ENCODE measurements at regions not wholly inside any gene's neighbourhood (a gene's known extent, or its start where the extent isn't known, plus 50 kb on each side); places are given as distances from the start of the nearest gene placed in this dataset.

GRCh38 chr1:105398909-105399308 lies 1649.2 kb downstream of the AMY1C start:
- no TSS peak for BruUV-seq (replicated peaks)
- Histone ChIP-seq H3K27ac (ENCODE audit: extremely low read length, insufficient read depth, low read length) (no peak overlapping the region), H3K4me2 (ENCODE audit: low read depth, low read length) (no peak overlapping the region), H3K4me1 (ENCODE audit: insufficient read depth, low read length) (no peaks in the 10 kb centered on the region), H4K20me1 (ENCODE audit: insufficient read depth, low read length) (no peaks in the 10 kb centered on the region), H3K36me3 (replicated peaks in 1 of 2; ENCODE audit: control insufficient read depth in 1 of 2, insufficient read depth in 2 of 2, low read length in 2 of 2) (no peaks in the 10 kb centered on the region), H3K9ac (ENCODE audit: insufficient read depth, low read depth, low read length) (no peak overlapping the region), H2AFZ (ENCODE audit: low read length) (no peak overlapping the region), H3K79me2 (ENCODE audit: insufficient read depth, low read length) (no peaks in the 10 kb centered on the region), H3K4me3 (replicated peaks in 1 of 3; ENCODE audit: insufficient read depth in 1 of 3, low read depth in 2 of 3, low read length in 3 of 3) (no peak overlapping the region), H3K27me3 (ENCODE audit: control insufficient read depth in 1 of 2, insufficient read depth in 2 of 2, low read length in 2 of 2) (no peaks in the 10 kb centered on the region), H3K9me3 (ENCODE audit: low read length) (peaks cover 46% of the 10 kb centered on the region)
- intact Hi-C loops (cut with micrococcal nuclease; ENCODE audit: unreplicated experiment) (loop anchor here (2.0 kb wide), 1 partner anchor 60 kb away; no protein-coding TSS in a partner anchor), in situ Hi-C loops (cut with HindIII; ENCODE audit: extremely low pct_ligation_motif_present, low pct_unique_long_range_greater_than_20kb) (no loop called here)
- ATAC-seq, result no peak
- ChIA-PET CTCF (ENCODE audit: low intra/inter-chr PET ratio, low total read pairs) (no interaction called here), POLR2A (no interaction called here)
- TF ChIP-seq FOXM1 (CRISPR knock-in tag; IDR thresholded peaks at IDR 0.05), result no peak
- TF ChIP-seq ZNF124 (CRISPR knock-in tag; IDR thresholded peaks at IDR 0.05), result no peak
- no peak for TF ChIP-seq THAP7 (CRISPR knock-in tag; IDR thresholded peaks at IDR 0.05)
- TF ChIP-seq ATF4 (CRISPR knock-in tag; IDR thresholded peaks at IDR 0.05), result no peak
- no peak for TF ChIP-seq NCOA2 (CRISPR knock-in tag; IDR thresholded peaks at IDR 0.05)
- TF ChIP-seq THAP8 (CRISPR knock-in tag; IDR thresholded peaks at IDR 0.05; ENCODE audit: borderline replicate concordance), result no peak
- TF ChIP-seq DRAP1 (CRISPR knock-in tag; IDR thresholded peaks at IDR 0.05), result no peak
- TF ChIP-seq TOE1 (CRISPR knock-in tag; IDR thresholded peaks at IDR 0.05), result no peak
- no peak for TF ChIP-seq AHR (CRISPR knock-in tag; IDR thresholded peaks at IDR 0.05)
- no peak for TF ChIP-seq BRD4 (CRISPR knock-in tag; IDR thresholded peaks at IDR 0.05)
- no peak for TF ChIP-seq ZNF639 (CRISPR knock-in tag; conservative IDR thresholded peaks at IDR 0.05)
- no peak for TF ChIP-seq HOXA7 (CRISPR knock-in tag; IDR thresholded peaks at IDR 0.05)
- no peak for TF ChIP-seq ZBTB39 (CRISPR knock-in tag; IDR thresholded peaks at IDR 0.05)
- TF ChIP-seq TCF7L2 (IDR thresholded peaks at IDR 0.05; ENCODE audit: low read depth, low read length), result no peak
- TF ChIP-seq ZNF256 (CRISPR knock-in tag; conservative IDR thresholded peaks at IDR 0.05), result no peak
- TF ChIP-seq GABPA (IDR thresholded peaks at IDR 0.05; ENCODE audit: low read depth, low read length), result no peak
- no peak for TF ChIP-seq GABPA (CRISPR knock-in tag; IDR thresholded peaks at IDR 0.05; ENCODE audit: low read depth)
- no peak for TF ChIP-seq SMYD3 (CRISPR knock-in tag; IDR thresholded peaks at IDR 0.05)
- no peak for FAIRE-seq
- no peak for DNase-seq (ENCODE audit: low spot score)
